A673 (cell line): ENCODE measurements at regions not wholly inside any gene's neighbourhood (a gene's known extent, or its start where the extent isn't known, plus 50 kb on each side); places are given as distances from the start of the nearest gene placed in this dataset.

ENCODE experiments used
- CTCF ChIP-seq: fragments of 300-800, 200-600 bp; sonication (generic); conservative IDR thresholded peaks from 2 replicates; pipeline ENCODE4 v1.5.1; 2017; ENCODE audit warnings: low read depth, mild to moderate bottlenecking, antibody characterized with exemption, low read length, moderate library complexity, mixed read lengths
- EZH2 ChIP-seq: fragments of 200-600 bp; sonication (generic); IDR thresholded peaks from 2 replicates; pipeline ENCODE4 v1.6.1; 2017; ENCODE audit warnings: borderline replicate concordance, low read depth, mild to moderate bottlenecking, mixed read lengths, antibody characterized with exemption, low read length; ENCODE audit not compliant: poor library complexity, severe bottlenecking

- TF ChIP-seq CTCF: no peak
- TF ChIP-seq EZH2: no peak
These were observed 124.7 kb upstream of the BRINP3 start for GRCh38 chr1:190602325-190602724.
